Activated CD4-positive, CD25-positive, alpha-beta regulatory T cell treated with anti-CD3 and anti-CD28 coated beads, Interleukin-2, amount 50 U/mL, for 24 hours (primary cell): ENCODE measurements at regions not wholly inside any gene's neighbourhood (a gene's known extent, or its start where the extent isn't known, plus 50 kb on each side); places are given as distances from the start of the nearest gene placed in this dataset.
"Not testable (repeated sequence)": the region's sequence is repeated elsewhere in the genome, so short reads cannot be mapped to it uniquely, and the experiment has no call there.

Experiments
- ATAC-seq, 2 donors: fragments of 150-1000 bp; cut with Tn5 transposase; one replicate each; pipeline ENCODE4 v1.10.0; 2021; ENCODE audit warnings: mild to moderate bottlenecking in 1 of 2, moderate library complexity in 1 of 2

- no peak for ATAC-seq
These were observed 273.3 kb downstream of the MREG start for GRCh38 chr2:215740071-215740470.

- no peak for ATAC-seq
These were observed 275.0 kb downstream of the MREG start for GRCh38 chr2:215738351-215738750.

GRCh38 chr2:215737477-215737876 lies 275.9 kb downstream of the MREG start:
- no peak for ATAC-seq

GRCh38 chr2:215736653-215737290 lies 276.6 kb downstream of the MREG start:
- no peak for ATAC-seq

- ATAC-seq = no peak
These were observed 282.2 kb downstream of the MREG start for GRCh38 chr2:215731108-215731658.

GRCh38 chr2:215729985-215730620 lies 283.2 kb downstream of the MREG start:
- ATAC-seq = no peak

GRCh38 chr2:215728504-215729065 lies 284.8 kb downstream of the MREG start:
- ATAC-seq = no peak

- no peak for ATAC-seq
These were observed 285.5 kb downstream of the MREG start for GRCh38 chr2:215727507-215728503.

GRCh38 chr2:215726070-215726469 lies 287.3 kb downstream of the MREG start:
- ATAC-seq = no peak

GRCh38 chr2:215724146-215724545 lies 288.3 kb upstream of the FN1 start:
- ATAC-seq = no peak

- ATAC-seq = no peak
These were observed 287.8 kb upstream of the FN1 start for GRCh38 chr2:215723631-215724011.

GRCh38 chr2:215722986-215723630 lies 287.2 kb upstream of the FN1 start:
- ATAC-seq = no peak

GRCh38 chr2:215722125-215722524 lies 286.3 kb upstream of the FN1 start:
- ATAC-seq = no peak

GRCh38 chr2:215721515-215721914 lies 285.6 kb upstream of the FN1 start:
- not testable (repeated sequence) for ATAC-seq

- ATAC-seq = no peak
These were observed 283.0 kb upstream of the FN1 start for GRCh38 chr2:215718890-215719289.

GRCh38 chr2:215718436-215718835 lies 282.6 kb upstream of the FN1 start:
- no peak for ATAC-seq

GRCh38 chr2:215717501-215718381 lies 281.9 kb upstream of the FN1 start:
- no peak for ATAC-seq

GRCh38 chr2:215716956-215717355 lies 281.1 kb upstream of the FN1 start:
- ATAC-seq = no peak

GRCh38 chr2:215712871-215713790 lies 277.3 kb upstream of the FN1 start:
- ATAC-seq = no peak

- no peak for ATAC-seq
These were observed 276.5 kb upstream of the FN1 start for GRCh38 chr2:215712219-215712868.
